Liver (tissue), 8 donors: ENCODE measurements at regions not wholly inside any gene's neighbourhood (a gene's known extent, or its start where the extent isn't known, plus 50 kb on each side); places are given as distances from the start of the nearest gene placed in this dataset.

Experiments used
- DNase-seq: peaks from one replicate; pipeline ENCODE4 v3.0.0-alpha.2; 2017; ENCODE audit warnings: low spot score
- H3K27ac ChIP-seq, 2 donors: one replicate each; pipeline ENCODE4 v1.7.0; 2013; ENCODE audit warnings: inconsistent platforms in 2 of 2, low read length in 2 of 2, control low read depth in 1 of 2, low read depth in 1 of 2, mild to moderate bottlenecking in 1 of 2
- H3K27me3 ChIP-seq, 4 donors: one replicate each; pipeline versions ENCODE4 v1.6.1 to v1.7.0; 2013; ENCODE audit warnings: low read length in 3 of 4, inconsistent platforms in 1 of 4, mild to moderate bottlenecking in 1 of 4, moderate library complexity in 1 of 4; ENCODE audit not compliant: control insufficient read depth in 4 of 4, insufficient read depth in 4 of 4
- H3K36me3 ChIP-seq, 4 donors: one replicate each; pipeline versions ENCODE4 v1.6.1 to v1.7.0; 2013; ENCODE audit warnings: low read length in 3 of 4, mild to moderate bottlenecking in 3 of 4, low read depth in 1 of 4, moderate library complexity in 1 of 4; ENCODE audit not compliant: control insufficient read depth in 4 of 4, insufficient read depth in 3 of 4
- H3K4me1 ChIP-seq, 4 donors: one replicate each; pipeline versions ENCODE4 v1.6.1 to v1.7.0; 2013; ENCODE audit warnings: low read length in 3 of 4, mild to moderate bottlenecking in 3 of 4, moderate library complexity in 1 of 4; ENCODE audit not compliant: control insufficient read depth in 4 of 4, insufficient read depth in 4 of 4
- H3K4me3 ChIP-seq, 3 donors: one replicate each; pipeline versions ENCODE4 v1.6.1 to v1.7.0; 2013; ENCODE audit warnings: low read length in 3 of 3, control low read depth in 1 of 3, low read depth in 1 of 3, mild to moderate bottlenecking in 1 of 3
- H3K9ac ChIP-seq, 2 donors: one replicate each; pipeline ENCODE4 v1.7.0; 2013; ENCODE audit warnings: low read length in 2 of 2, mild to moderate bottlenecking in 2 of 2, moderate library complexity in 2 of 2, control low read depth in 1 of 2, low read depth in 1 of 2
- H3K9me3 ChIP-seq, 4 donors: one replicate each; pipeline versions ENCODE4 v1.6.1 to v1.7.0; 2013; ENCODE audit warnings: low read length in 3 of 4; ENCODE audit not compliant: control insufficient read depth in 4 of 4
- ATF3 ChIP-seq: IDR thresholded peaks from 2 replicates; pipeline ENCODE4 v1.6.1; 2016; ENCODE audit warnings: antibody characterized with exemption
- CTCF ChIP-seq: fragments of 150-350 bp; IDR thresholded peaks from 2 replicates; pipeline ENCODE4 v1.5.1; 2017; ENCODE audit warnings: improper control_type of control experiment, low read depth, low read length; ENCODE audit not compliant: missing input control
- EGR1 ChIP-seq, 2 donors: IDR thresholded peaks; 2 replicates each; pipeline ENCODE4 v1.6.1; 2016 to 2018; ENCODE audit warnings: antibody characterized with exemption in 2 of 2, low read depth in 2 of 2
- FOXA1 ChIP-seq: IDR thresholded peaks from 2 replicates; pipeline ENCODE4 v1.6.1; 2016; ENCODE audit warnings: antibody characterized with exemption
- FOXA2 ChIP-seq: IDR thresholded peaks from 2 replicates; pipeline ENCODE4 v1.6.1; 2016; ENCODE audit warnings: antibody characterized with exemption
- GABPA ChIP-seq, 2 donors: IDR thresholded peaks in 1 of 2; conservative IDR thresholded peaks in 1 of 2; 2 replicates each; pipeline ENCODE4 v1.6.1; 2016; ENCODE audit warnings: antibody characterized with exemption in 2 of 2, mild to moderate bottlenecking in 1 of 2, moderate library complexity in 1 of 2
- HNF4A ChIP-seq, 2 donors: conservative IDR thresholded peaks; 2 replicates each; pipeline ENCODE4 v1.6.1; 2016; ENCODE audit warnings: antibody characterized with exemption in 2 of 2, mild to moderate bottlenecking in 2 of 2
- HNF4G ChIP-seq: IDR thresholded peaks from 2 replicates; pipeline ENCODE4 v1.6.1; 2016; ENCODE audit warnings: antibody characterized with exemption
- JUND ChIP-seq, 2 donors: IDR thresholded peaks; 2 replicates each; pipeline ENCODE4 v1.6.1; 2016; ENCODE audit warnings: antibody characterized with exemption in 2 of 2
- MAX ChIP-seq: IDR thresholded peaks from 2 replicates; pipeline ENCODE4 v1.6.1; 2016; ENCODE audit warnings: antibody characterized with exemption
- NR2F2 ChIP-seq: IDR thresholded peaks from 2 replicates; pipeline ENCODE4 v1.6.1; 2016; ENCODE audit warnings: antibody characterized with exemption
- RAD21 ChIP-seq, 2 donors: IDR thresholded peaks; 2 replicates each; pipeline ENCODE4 v1.6.1; 2016; ENCODE audit warnings: antibody characterized with exemption in 2 of 2, mild to moderate bottlenecking in 2 of 2
- RXRA ChIP-seq, 2 donors: IDR thresholded peaks; 2 replicates each; pipeline ENCODE4 v1.6.1; 2017 to 2018; ENCODE audit warnings: antibody characterized with exemption in 2 of 2, mild to moderate bottlenecking in 1 of 2
- SP1 ChIP-seq: IDR thresholded peaks from 2 replicates; pipeline ENCODE4 v1.6.1; 2018; ENCODE audit warnings: antibody characterized with exemption, mild to moderate bottlenecking
- TAF1 ChIP-seq: conservative IDR thresholded peaks from 2 replicates; pipeline ENCODE4 v1.6.1; 2016; ENCODE audit warnings: antibody characterized with exemption, mild to moderate bottlenecking
- YY1 ChIP-seq: IDR thresholded peaks from 2 replicates; pipeline ENCODE4 v1.6.1; 2016; ENCODE audit warnings: antibody characterized with exemption, mild to moderate bottlenecking
- WGBS: extraction: QIAGEN DNeasy Blood & Tissue Kit; methylation state at CpG from one replicate; pipeline ENCODE4 v1.1.7; 2013; 5-methylcytosine and 5-hydroxymethylcytosine counted together
- TF ChIP-seq, protein P1 (sequence below): IDR thresholded peaks from 2 replicates; pipeline ENCODE4 v1.6.1; 2016; ENCODE audit warnings: antibody characterized with exemption
- TF ChIP-seq, protein P2 (sequence below): IDR thresholded peaks from 2 replicates; pipeline ENCODE4 v1.6.1; 2016; ENCODE audit warnings: antibody characterized with exemption, mild to moderate bottlenecking
- donor health status: healthy.
- donor health status: healthy.
- donor health status: healthy.
- donor health status: healthy.
- donor health status: healthy.

- TF ChIP-seq SP1: no peak
- TF ChIP-seq TAF1: no peak
- no peak for TF ChIP-seq RXRA (IDR thresholded peaks at IDR 0.05)
- no peak for TF ChIP-seq CTCF
- no peak for TF ChIP-seq HNF4G
- no peak for TF ChIP-seq FOXA1
- no peak for TF ChIP-seq HNF4A (conservative IDR thresholded peaks at IDR 0.05)
- no peak for TF ChIP-seq ATF3
- TF ChIP-seq FOXA2: no peak
- TF ChIP-seq JUND (IDR thresholded peaks at IDR 0.05): no peak
- TF ChIP-seq MAX: no peak
- TF ChIP-seq EGR1 (IDR thresholded peaks at IDR 0.05; ENCODE audit: low read depth in 2 of 2): no peak
- no peak for TF ChIP-seq YY1
- TF ChIP-seq, protein P1, sequence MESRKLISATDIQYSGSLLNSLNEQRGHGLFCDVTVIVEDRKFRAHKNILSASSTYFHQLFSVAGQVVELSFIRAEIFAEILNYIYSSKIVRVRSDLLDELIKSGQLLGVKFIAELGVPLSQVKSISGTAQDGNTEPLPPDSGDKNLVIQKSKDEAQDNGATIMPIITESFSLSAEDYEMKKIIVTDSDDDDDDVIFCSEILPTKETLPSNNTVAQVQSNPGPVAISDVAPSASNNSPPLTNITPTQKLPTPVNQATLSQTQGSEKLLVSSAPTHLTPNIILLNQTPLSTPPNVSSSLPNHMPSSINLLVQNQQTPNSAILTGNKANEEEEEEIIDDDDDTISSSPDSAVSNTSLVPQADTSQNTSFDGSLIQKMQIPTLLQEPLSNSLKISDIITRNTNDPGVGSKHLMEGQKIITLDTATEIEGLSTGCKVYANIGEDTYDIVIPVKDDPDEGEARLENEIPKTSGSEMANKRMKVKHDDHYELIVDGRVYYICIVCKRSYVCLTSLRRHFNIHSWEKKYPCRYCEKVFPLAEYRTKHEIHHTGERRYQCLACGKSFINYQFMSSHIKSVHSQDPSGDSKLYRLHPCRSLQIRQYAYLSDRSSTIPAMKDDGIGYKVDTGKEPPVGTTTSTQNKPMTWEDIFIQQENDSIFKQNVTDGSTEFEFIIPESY: no peak
- no peak for TF ChIP-seq RAD21 (IDR thresholded peaks at IDR 0.05)
- TF ChIP-seq, protein P2, sequence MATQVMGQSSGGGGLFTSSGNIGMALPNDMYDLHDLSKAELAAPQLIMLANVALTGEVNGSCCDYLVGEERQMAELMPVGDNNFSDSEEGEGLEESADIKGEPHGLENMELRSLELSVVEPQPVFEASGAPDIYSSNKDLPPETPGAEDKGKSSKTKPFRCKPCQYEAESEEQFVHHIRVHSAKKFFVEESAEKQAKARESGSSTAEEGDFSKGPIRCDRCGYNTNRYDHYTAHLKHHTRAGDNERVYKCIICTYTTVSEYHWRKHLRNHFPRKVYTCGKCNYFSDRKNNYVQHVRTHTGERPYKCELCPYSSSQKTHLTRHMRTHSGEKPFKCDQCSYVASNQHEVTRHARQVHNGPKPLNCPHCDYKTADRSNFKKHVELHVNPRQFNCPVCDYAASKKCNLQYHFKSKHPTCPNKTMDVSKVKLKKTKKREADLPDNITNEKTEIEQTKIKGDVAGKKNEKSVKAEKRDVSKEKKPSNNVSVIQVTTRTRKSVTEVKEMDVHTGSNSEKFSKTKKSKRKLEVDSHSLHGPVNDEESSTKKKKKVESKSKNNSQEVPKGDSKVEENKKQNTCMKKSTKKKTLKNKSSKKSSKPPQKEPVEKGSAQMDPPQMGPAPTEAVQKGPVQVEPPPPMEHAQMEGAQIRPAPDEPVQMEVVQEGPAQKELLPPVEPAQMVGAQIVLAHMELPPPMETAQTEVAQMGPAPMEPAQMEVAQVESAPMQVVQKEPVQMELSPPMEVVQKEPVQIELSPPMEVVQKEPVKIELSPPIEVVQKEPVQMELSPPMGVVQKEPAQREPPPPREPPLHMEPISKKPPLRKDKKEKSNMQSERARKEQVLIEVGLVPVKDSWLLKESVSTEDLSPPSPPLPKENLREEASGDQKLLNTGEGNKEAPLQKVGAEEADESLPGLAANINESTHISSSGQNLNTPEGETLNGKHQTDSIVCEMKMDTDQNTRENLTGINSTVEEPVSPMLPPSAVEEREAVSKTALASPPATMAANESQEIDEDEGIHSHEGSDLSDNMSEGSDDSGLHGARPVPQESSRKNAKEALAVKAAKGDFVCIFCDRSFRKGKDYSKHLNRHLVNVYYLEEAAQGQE: no peak
- no peak for TF ChIP-seq GABPA (IDR thresholded peaks at IDR 0.05 in 1 of 2, conservative IDR thresholded peaks at IDR 0.05 in 1 of 2)
- no peak for TF ChIP-seq NR2F2
- H3K36me3 ChIP-seq: no peaks in the 10 kb centered on the region
- no peaks in the 10 kb centered on the region for H3K27me3 ChIP-seq
- H3K4me3 ChIP-seq: no peak overlapping the region
- H3K27ac ChIP-seq: no peak overlapping the region
- H3K9me3 ChIP-seq: no peaks in the 10 kb centered on the region
- H3K4me1 ChIP-seq: no peaks in the 10 kb centered on the region
- WGBS: 86% methylated on average over 33 of the region's 33 CpGs
- no peak for DNase-seq
- no peak overlapping the region for H3K9ac ChIP-seq
Observed at GRCh38 chr4:189355590-189355989, 585.1 kb upstream of the FRG1 start.

- no peak for TF ChIP-seq HNF4G
- no peak for TF ChIP-seq NR2F2
- no peak for TF ChIP-seq TAF1
- no peak for TF ChIP-seq FOXA1
- no peak for TF ChIP-seq EGR1 (IDR thresholded peaks at IDR 0.05; ENCODE audit: low read depth in 2 of 2)
- no peak for TF ChIP-seq RAD21 (IDR thresholded peaks at IDR 0.05)
- no peak for TF ChIP-seq JUND (IDR thresholded peaks at IDR 0.05)
- TF ChIP-seq CTCF: no peak
- TF ChIP-seq GABPA (IDR thresholded peaks at IDR 0.05 in 1 of 2, conservative IDR thresholded peaks at IDR 0.05 in 1 of 2): no peak
- TF ChIP-seq FOXA2: no peak
- TF ChIP-seq RXRA (IDR thresholded peaks at IDR 0.05): no peak
- no peak for TF ChIP-seq HNF4A (conservative IDR thresholded peaks at IDR 0.05)
- Histone ChIP-seq H3K36me3 (no peaks in the 10 kb centered on the region), H3K9ac (no peak overlapping the region), H3K27ac (no peak overlapping the region), H3K9me3 (no peaks in the 10 kb centered on the region), H3K4me3 (no peak overlapping the region), H3K4me1 (no peaks in the 10 kb centered on the region), H3K27me3 (no peaks in the 10 kb centered on the region)
- no peak for DNase-seq
- WGBS: 95% methylated on average over 7 of the region's 7 CpGs
Observed at GRCh38 chr4:189362364-189362763, 578.3 kb upstream of the FRG1 start.
